H1 (cell line): ENCODE measurements at regions not wholly inside any gene's neighbourhood (a gene's known extent, or its start where the extent isn't known, plus 50 kb on each side); places are given as distances from the start of the nearest gene placed in this dataset.

ENCODE experiments used
- CTCF ChIA-PET: fragments of 300-600 bp; sonication (Branson Sonifier 250); formaldehyde crosslinking; loops from one replicate; lab custom pipeline; 2021; ENCODE audit not compliant: partially characterized antibody; lab: Charles Lee
- POLR2A ChIA-PET: fragments of 300-600 bp; sonication (Branson Sonifier 250); formaldehyde crosslinking; loops from one replicate; lab custom pipeline; 2021; ENCODE audit warnings: inconsistent platforms; ENCODE audit not compliant: partially characterized antibody; lab: Charles Lee
- DNase-seq, 2 experiments: peaks; one replicate each; pipeline versions ENCODE4 v3.0.0 to v3.0.0-alpha.2; 2010 to 2022; ENCODE audit warnings: low spot score in 2 of 2, low read depth in 1 of 2, mixed read lengths in 1 of 2
- FAIRE-seq: peaks from 2 replicates; lab custom pipeline; 2011; peaks lifted over from hg19 to GRCh38; lab: Jason Lieb, UNC
- H2AFZ ChIP-seq: 2 replicates; pipeline ENCODE4 v1.8.1; 2012; ENCODE audit warnings: low read length, inconsistent platforms
- H2AK5ac ChIP-seq: 2 replicates; pipeline ENCODE4 v1.6.1; 2013; ENCODE audit warnings: low read depth, low read length
- H2BK120ac ChIP-seq: replicated peaks from 2 replicates; pipeline ENCODE3; 2013; ENCODE audit warnings: low read depth, low read length, inconsistent platforms
- H2BK12ac ChIP-seq: 2 replicates; pipeline ENCODE4 v1.6.1; 2013; ENCODE audit warnings: low read depth, low read length
- H2BK15ac ChIP-seq: 2 replicates; pipeline ENCODE4 v1.6.1; 2013; ENCODE audit warnings: low read length
- H2BK20ac ChIP-seq: 2 replicates; pipeline ENCODE4 v1.6.1; 2013; ENCODE audit warnings: low read length
- H2BK5ac ChIP-seq: 2 replicates; pipeline ENCODE4 v1.6.1; 2013; ENCODE audit warnings: low read depth, low read length
- H3K14ac ChIP-seq: 2 replicates; pipeline ENCODE4 v1.6.1; 2013; ENCODE audit warnings: inconsistent platforms; ENCODE audit not compliant: insufficient read length
- H3K18ac ChIP-seq: 2 replicates; pipeline ENCODE4 v1.6.1; 2013; ENCODE audit warnings: low read length; ENCODE audit errors: extremely low read depth
- H3K23ac ChIP-seq: 2 replicates; pipeline ENCODE4 v1.6.1; 2013; ENCODE audit warnings: inconsistent platforms; ENCODE audit not compliant: insufficient read length
- H3K23me2 ChIP-seq: 2 replicates; pipeline ENCODE4 v1.6.1; 2013; ENCODE audit warnings: low read depth, low read length
- H3K27ac ChIP-seq: 2 replicates; pipeline ENCODE4 v1.6.1; 2011; ENCODE audit warnings: low read depth, low read length, inconsistent platforms
- H3K27me3 ChIP-seq, 4 experiments: replicated peaks in 1 of 4; 1 replicate in 1 of 4; 2 replicates in 3 of 4; pipeline versions ENCODE4 v1.6.1 to v1.8.1; 2011 to 2013; ENCODE audit warnings: low read length in 3 of 4, mild to moderate bottlenecking in 3 of 4, inconsistent platforms in 2 of 4, mixed read lengths in 2 of 4, moderate library complexity in 1 of 4; ENCODE audit not compliant: control insufficient read depth in 3 of 4, insufficient read depth in 3 of 4; ENCODE audit errors: extremely low read depth in 1 of 4
- H3K36me3 ChIP-seq, 4 experiments: 2 replicates each; pipeline versions ENCODE4 v1.6.1 to v1.8.1; 2011 to 2013; ENCODE audit warnings: mild to moderate bottlenecking in 4 of 4, low read length in 3 of 4, moderate library complexity in 2 of 4, control low read depth in 1 of 4, inconsistent platforms in 1 of 4; ENCODE audit not compliant: insufficient read depth in 4 of 4, control insufficient read depth in 2 of 4
- H3K4ac ChIP-seq: replicated peaks from 2 replicates; pipeline ENCODE3; 2013; ENCODE audit warnings: low read length, low read depth, mixed read lengths, inconsistent platforms; ENCODE audit not compliant: insufficient read length
- H3K4me1 ChIP-seq, 4 experiments: replicated peaks in 1 of 4; 1 replicate in 1 of 4; 2 replicates in 3 of 4; pipeline versions ENCODE4 v1.6.1 to v1.8.1; 2011 to 2013; ENCODE audit warnings: low read length in 3 of 4, inconsistent platforms in 2 of 4, mixed read lengths in 1 of 4; ENCODE audit not compliant: insufficient read depth in 4 of 4, control insufficient read depth in 3 of 4
- H3K4me2 ChIP-seq, 2 experiments: 2 replicates each; pipeline versions ENCODE4 v1.6.1 to v1.8.1; 2011 to 2013; ENCODE audit warnings: low read depth in 2 of 2, low read length in 2 of 2, control low read depth in 1 of 2, inconsistent platforms in 1 of 2, mild to moderate bottlenecking in 1 of 2; ENCODE audit not compliant: insufficient read depth in 1 of 2
- H3K4me3 ChIP-seq, 4 experiments: fragments of 200-600, 300-600 bp in 1 of 4; sonication (generic), shearing (Covaris generic), sonication (Bioruptor Twin) in 1 of 4; 2 replicates each; pipeline versions ENCODE4 v1.5.1 to v1.8.1; 2011 to 2016; ENCODE audit warnings: low read length in 4 of 4, low read depth in 3 of 4, control low read depth in 2 of 4, inconsistent platforms in 2 of 4, mild to moderate bottlenecking in 2 of 4, mixed read lengths in 1 of 4, moderate library complexity in 1 of 4; ENCODE audit not compliant: insufficient read depth in 2 of 4; ENCODE audit errors: extremely low read depth in 1 of 4
- H3K56ac ChIP-seq: replicated peaks from 2 replicates; pipeline ENCODE3; 2013; ENCODE audit warnings: low read depth, mild to moderate bottlenecking, mixed read lengths, low read length, inconsistent platforms; ENCODE audit not compliant: insufficient read length
- H3K79me1 ChIP-seq: 2 replicates; pipeline ENCODE4 v1.6.1; 2013; ENCODE audit warnings: low read depth, low read length, control low read depth
- H3K79me2 ChIP-seq, 2 experiments: 2 replicates each; pipeline versions ENCODE4 v1.6.1 to v1.8.1; 2012 to 2013; ENCODE audit warnings: low read length in 2 of 2, mild to moderate bottlenecking in 2 of 2, inconsistent platforms in 1 of 2; ENCODE audit not compliant: insufficient read depth in 2 of 2, control insufficient read depth in 1 of 2
- H3K9ac ChIP-seq, 4 experiments: replicated peaks in 1 of 4; 1 replicate in 1 of 4; 2 replicates in 3 of 4; pipeline versions ENCODE4 v1.6.1 to v1.8.1; 2011 to 2013; ENCODE audit warnings: low read depth in 3 of 4, low read length in 3 of 4, control low read depth in 2 of 4, mild to moderate bottlenecking in 2 of 4, moderate library complexity in 2 of 4, inconsistent platforms in 1 of 4; ENCODE audit errors: extremely low read depth in 1 of 4
- H3K9me3 ChIP-seq, 2 experiments: 2 replicates each; pipeline versions ENCODE4 v1.6.1 to v1.8.1; 2012 to 2013; ENCODE audit warnings: mild to moderate bottlenecking in 2 of 2, moderate library complexity in 2 of 2, control low read depth in 1 of 2, inconsistent platforms in 1 of 2, low read depth in 1 of 2, low read length in 1 of 2, mixed read lengths in 1 of 2; ENCODE audit not compliant: insufficient read depth in 2 of 2
- H4K20me1 ChIP-seq, 2 experiments: replicated peaks in 1 of 2; 2 replicates each; pipeline versions ENCODE3 to v1.8.1; 2011 to 2013; ENCODE audit warnings: inconsistent platforms in 2 of 2, low read length in 2 of 2, mild to moderate bottlenecking in 1 of 2; ENCODE audit not compliant: insufficient read depth in 2 of 2, control insufficient read depth in 1 of 2
- H4K5ac ChIP-seq: 2 replicates; pipeline ENCODE4 v1.6.1; 2013; ENCODE audit warnings: low read length, low read depth, mixed read lengths, inconsistent platforms; ENCODE audit not compliant: insufficient read length
- H4K8ac ChIP-seq: 2 replicates; pipeline ENCODE4 v1.8.0; 2013; ENCODE audit warnings: mild to moderate bottlenecking, moderate library complexity, low read length, inconsistent platforms; ENCODE audit not compliant: insufficient read depth; ENCODE audit errors: extremely low read depth
- H4K91ac ChIP-seq: replicated peaks from 2 replicates; pipeline ENCODE3; 2013; ENCODE audit warnings: low read length, mixed read lengths, inconsistent platforms; ENCODE audit not compliant: insufficient read length
- BCL11A ChIP-seq, 2 experiments: IDR thresholded peaks; one replicate each; pipeline ENCODE4 v1.6.1; 2011; ENCODE audit warnings: low read depth in 2 of 2, low read length in 2 of 2, mild to moderate bottlenecking in 2 of 2
- CBX5 ChIP-seq: fragments of 300-800, 300-1000 bp; sonication (generic); IDR thresholded peaks from 2 replicates; pipeline ENCODE4 v1.7.1; 2016; ENCODE audit warnings: antibody characterized with exemption, low read length, low read depth
- CHD2 ChIP-seq: IDR thresholded peaks from 2 replicates; pipeline ENCODE4 v1.6.1; 2012; ENCODE audit warnings: low read length, improper control_type of control experiment
- HDAC2 ChIP-seq, 2 experiments: fragments of 300-600 bp in 1 of 2; sonication (generic) in 1 of 2; IDR thresholded peaks; 2 replicates each; pipeline ENCODE4 v1.6.1; 2011 to 2012; ENCODE audit warnings: low read depth in 2 of 2, low read length in 2 of 2, mild to moderate bottlenecking in 2 of 2, moderate library complexity in 2 of 2, borderline replicate concordance in 1 of 2, inconsistent platforms in 1 of 2
- MAFK ChIP-seq: IDR thresholded peaks from 2 replicates; pipeline ENCODE4 v1.6.1; 2012; ENCODE audit warnings: low read depth, mild to moderate bottlenecking, improper control_type of control experiment, low read length
- PHF8 ChIP-seq: fragments of 200-600 bp; sonication (generic); conservative IDR thresholded peaks from 2 replicates; pipeline ENCODE4 v1.7.1; 2012; ENCODE audit warnings: low read depth, mild to moderate bottlenecking, inconsistent platforms, low read length, moderate library complexity
- POLR2A ChIP-seq, 2 experiments: IDR thresholded peaks; 1 replicate in 1 of 2; 2 replicates in 1 of 2; pipeline ENCODE4 v1.6.1; 2011; ENCODE audit warnings: low read depth in 2 of 2, low read length in 2 of 2, mild to moderate bottlenecking in 2 of 2; ENCODE audit errors: control extremely low read depth in 1 of 2
- POU5F1 ChIP-seq: IDR thresholded peaks from 2 replicates; pipeline ENCODE4 v1.6.1; 2011; ENCODE audit warnings: low read depth, mild to moderate bottlenecking, low read length, moderate library complexity
- RNF2 ChIP-seq: fragments of 200-900, 300-1000 bp; sonication (generic); IDR thresholded peaks from 2 replicates; pipeline ENCODE4 v1.7.1; 2016; ENCODE audit warnings: borderline replicate concordance, low read depth, mild to moderate bottlenecking, antibody characterized with exemption, low read length; ENCODE audit not compliant: poor library complexity, severe bottlenecking; ENCODE audit errors: missing control alignments
- SP4 ChIP-seq: IDR thresholded peaks from 2 replicates; pipeline ENCODE4 v1.6.1; 2012; ENCODE audit warnings: low read length, inconsistent platforms
- SRF ChIP-seq: IDR thresholded peaks from 2 replicates; pipeline ENCODE4 v1.6.1; 2011; ENCODE audit warnings: mild to moderate bottlenecking, low read depth, low read length, moderate library complexity
- TBP ChIP-seq: IDR thresholded peaks from 2 replicates; pipeline ENCODE4 v1.6.1; 2011; ENCODE audit warnings: low read depth, low read length, improper control_type of control experiment
- WGBS, 2 experiments: shearing (Covaris generic) in 1 of 2; methylation state at CpG; one replicate each; pipeline versions ENCODE4 v1.1.6 to v1.1.7; 2013 to 2015; ENCODE audit warnings: low lambda C conversion rate in 2 of 2, mixed read lengths in 2 of 2, inconsistent platforms in 1 of 2, low coverage in 1 of 2, missing lambda C conversion rate in 1 of 2; ENCODE audit not compliant: insufficient replicate concordance in 2 of 2, insufficient coverage in 1 of 2, insufficient read length in 1 of 2; ENCODE audit errors: extremely low coverage in 1 of 2, missing lambda C conversion rate in 1 of 2; 5-methylcytosine and 5-hydroxymethylcytosine counted together
- TF ChIP-seq, protein P1 (sequence below): IDR thresholded peaks from 2 replicates; pipeline ENCODE4 v1.6.1; 2011; ENCODE audit warnings: low read depth, mild to moderate bottlenecking, low read length; ENCODE audit not compliant: insufficient read depth
- TF ChIP-seq, protein P2 (sequence below): IDR thresholded peaks from 2 replicates; pipeline ENCODE4 v1.6.1; 2012; ENCODE audit warnings: inconsistent platforms

DNA sequence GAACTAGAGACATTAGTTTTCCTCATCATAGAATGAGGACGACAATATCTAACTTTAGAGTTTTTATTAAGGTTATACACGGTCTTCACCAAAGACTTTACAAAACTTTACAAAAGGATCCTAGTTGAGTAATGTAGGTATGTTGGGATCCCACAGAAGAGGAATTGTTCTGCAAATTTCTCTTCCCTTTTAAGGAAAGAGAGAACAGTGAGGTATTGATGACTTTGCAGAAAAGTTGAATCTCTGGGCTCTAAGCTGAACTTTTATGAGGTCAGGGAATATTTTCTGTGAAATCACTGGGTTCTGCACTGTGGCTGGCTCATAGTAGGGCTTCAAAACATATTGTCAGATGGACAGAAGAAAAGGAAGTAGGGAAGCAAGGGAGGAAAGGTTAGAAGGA lies 89.8 kb upstream of the PIRT start:
- FAIRE-seq (no peak), DNase-seq (no peak)
- Histone ChIP-seq H3K36me3 (no peaks in the 10 kb centered on the region), H3K23me2 (peaks cover 4% of the 10 kb centered on the region; the same call in 1 of the 2 replicates), H4K91ac (no peak overlapping the region), H3K14ac (no peak overlapping the region), H4K20me1 (peaks cover 0 to 1% of the 10 kb centered on the region in 2 experiments), H2AK5ac (no peak overlapping the region), H3K4me2 (no peak overlapping the region), H4K8ac (no peak overlapping the region), H3K27ac (no peak overlapping the region), H3K4me1 (peaks cover 0 to 2% (median under 1%) of the 10 kb centered on the region in 4 experiments; a peak in 2 of 7 replicates), H3K9me3 (no peaks in the 10 kb centered on the region), H3K4me3 (no peak overlapping the region; a peak in 1 of 8 replicates), H3K27me3 (no peaks in the 10 kb centered on the region), H3K79me2 (no peaks in the 10 kb centered on the region), H2BK12ac (no peak overlapping the region), H3K4ac (no peak overlapping the region), H2AFZ (no peak overlapping the region), H3K9ac (no peak overlapping the region), H2BK20ac (no peak overlapping the region), H2BK5ac (no peak overlapping the region), H3K18ac (no peak overlapping the region), H3K23ac (no peak overlapping the region), H2BK15ac (no peak overlapping the region), H2BK120ac (no peak overlapping the region), H4K5ac (no peak overlapping the region), H3K56ac (no peak overlapping the region), H3K79me1 (no peaks in the 10 kb centered on the region)
- WGBS, 2 experiments: 60% methylated on average over 2 of the region's 2 CpGs; no CpG with 5 or more reads in 1 of the 2 experiments
- ChIA-PET POLR2A (no interaction called here), CTCF (interaction anchor here (0.9 kb wide), 1 partner anchor 216 kb away, joined by 3 read pairs; no protein-coding TSS in a partner anchor)
- TF ChIP-seq SP4: no peak
- TF ChIP-seq HDAC2 (IDR thresholded peaks at IDR 0.05; ENCODE audit: borderline replicate concordance in 1 of 2, low read depth in 2 of 2, low read length in 2 of 2): no peak
- TF ChIP-seq, protein P1, sequence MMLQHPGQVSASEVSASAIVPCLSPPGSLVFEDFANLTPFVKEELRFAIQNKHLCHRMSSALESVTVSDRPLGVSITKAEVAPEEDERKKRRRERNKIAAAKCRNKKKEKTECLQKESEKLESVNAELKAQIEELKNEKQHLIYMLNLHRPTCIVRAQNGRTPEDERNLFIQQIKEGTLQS: no peak
- TF ChIP-seq MAFK: peak; percentile 79
- TF ChIP-seq CBX5: no peak
- no peak for TF ChIP-seq POLR2A (IDR thresholded peaks at IDR 0.05; ENCODE audit: control extremely low read depth in 1 of 2, low read depth in 2 of 2, low read length in 2 of 2)
- no peak for TF ChIP-seq PHF8
- no peak for TF ChIP-seq POU5F1
- TF ChIP-seq CHD2: no peak
- TF ChIP-seq BCL11A (IDR thresholded peaks at IDR 0.05; ENCODE audit: low read depth in 2 of 2, low read length in 2 of 2): no peak
- TF ChIP-seq SRF: peak; percentile 67; the same call in 1 of the 2 replicates
- no peak for TF ChIP-seq TBP
- TF ChIP-seq RNF2: no peak
- TF ChIP-seq, protein P2, sequence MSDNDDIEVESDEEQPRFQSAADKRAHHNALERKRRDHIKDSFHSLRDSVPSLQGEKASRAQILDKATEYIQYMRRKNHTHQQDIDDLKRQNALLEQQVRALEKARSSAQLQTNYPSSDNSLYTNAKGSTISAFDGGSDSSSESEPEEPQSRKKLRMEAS: no peak
